Tibial nerve (tissue), 4 donors: ENCODE measurements at regions not wholly inside any gene's neighbourhood (a gene's known extent, or its start where the extent isn't known, plus 50 kb on each side); places are given as distances from the start of the nearest gene placed in this dataset.
A peak's percentile ranks its signal among the peaks of the same experiment; 100 is the strongest.

Source experiments
- DNase-seq, 2 donors: peaks; one replicate each; pipeline ENCODE4 v3.0.0-alpha.2; 2019; ENCODE audit warnings: low spot score in 2 of 2
- H3K27ac ChIP-seq, 4 donors: fragments of 200-600 bp; sonication (generic) in 3 of 4; one replicate each; pipeline ENCODE4 v1.5.1; 2017 to 2019; ENCODE audit warnings: mild to moderate bottlenecking in 1 of 4
- H3K27me3 ChIP-seq, 2 donors: fragments of 200-600 bp; sonication (generic) in 1 of 2; one replicate each; pipeline versions ENCODE4 v1.5.1 to v1.6.0; 2017 to 2019
- H3K36me3 ChIP-seq, 3 donors: fragments of 200-600 bp; sonication (generic); one replicate each; pipeline ENCODE4 v1.5.1; 2018 to 2019
- H3K4me1 ChIP-seq, 4 donors: fragments of 200-600 bp; sonication (generic) in 3 of 4; one replicate each; pipeline ENCODE4 v1.5.1; 2017 to 2019
- H3K4me3 ChIP-seq, 4 donors: fragments of 200-600 bp; sonication (generic) in 3 of 4; one replicate each; pipeline ENCODE4 v1.5.1; 2017 to 2019; ENCODE audit warnings: mild to moderate bottlenecking in 1 of 4, moderate library complexity in 1 of 4
- H3K9me3 ChIP-seq, 4 donors: fragments of 200-600 bp; sonication (generic) in 3 of 4; one replicate each; pipeline ENCODE4 v1.5.1; 2017 to 2019
- EP300 ChIP-seq, 2 donors: sonication (generic); formaldehyde crosslinking; IDR thresholded peaks; one replicate each; pipeline ENCODE4 v1.6.1; 2017; ENCODE audit warnings: antibody characterized with exemption in 2 of 2, mild to moderate bottlenecking in 1 of 2
- POLR2A ChIP-seq, 2 donors: fragments of 450-650 bp; IDR thresholded peaks; one replicate each; pipeline ENCODE4 v1.6.1; 2017; ENCODE audit warnings: antibody characterized with exemption in 2 of 2, mild to moderate bottlenecking in 2 of 2, moderate library complexity in 2 of 2
- WGBS, 2 donors: methylation state at CpG; one replicate each; pipeline ENCODE4 v1.1.5; 2018; 5-methylcytosine and 5-hydroxymethylcytosine counted together
- TF ChIP-seq, protein P1 (sequence below), 5 experiments: fragments of 200-600 bp in 3 of 5; fragments of 450-650 bp in 2 of 5; sonication (generic) in 3 of 5; IDR thresholded peaks; one replicate each; pipeline ENCODE4 v1.5.1; 2016 to 2019; ENCODE audit warnings: antibody characterized with exemption in 5 of 5, mild to moderate bottlenecking in 3 of 5, moderate library complexity in 2 of 5

DNA sequence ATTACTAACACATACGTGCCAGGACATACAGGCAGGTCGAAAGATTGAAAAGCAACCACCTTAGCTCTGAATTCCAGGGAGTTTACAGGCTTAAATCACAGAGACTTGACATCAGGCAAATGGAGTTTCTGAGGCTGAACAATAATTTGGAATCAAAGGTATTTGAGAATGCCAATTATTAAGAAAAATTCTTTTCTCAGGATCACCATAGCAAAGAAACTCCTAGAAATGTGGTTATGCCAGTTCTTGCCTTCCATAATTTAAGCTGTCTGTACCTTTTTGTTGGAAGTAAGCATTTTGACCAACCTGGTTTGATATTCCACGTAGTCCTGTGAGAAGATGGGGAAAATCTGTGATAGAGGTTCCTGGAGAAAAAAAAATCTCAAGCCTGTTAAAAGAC is 312.4 kb upstream of the SMARCA2 start:
- H3K4me1 ChIP-seq, result no peaks in the 10 kb centered on the region
- no peak overlapping the region for H3K27ac ChIP-seq
- TF ChIP-seq POLR2A (IDR thresholded peaks at IDR 0.05) (no peak), EP300 (IDR thresholded peaks at IDR 0.05) (no peak)
- TF ChIP-seq, protein P1, sequence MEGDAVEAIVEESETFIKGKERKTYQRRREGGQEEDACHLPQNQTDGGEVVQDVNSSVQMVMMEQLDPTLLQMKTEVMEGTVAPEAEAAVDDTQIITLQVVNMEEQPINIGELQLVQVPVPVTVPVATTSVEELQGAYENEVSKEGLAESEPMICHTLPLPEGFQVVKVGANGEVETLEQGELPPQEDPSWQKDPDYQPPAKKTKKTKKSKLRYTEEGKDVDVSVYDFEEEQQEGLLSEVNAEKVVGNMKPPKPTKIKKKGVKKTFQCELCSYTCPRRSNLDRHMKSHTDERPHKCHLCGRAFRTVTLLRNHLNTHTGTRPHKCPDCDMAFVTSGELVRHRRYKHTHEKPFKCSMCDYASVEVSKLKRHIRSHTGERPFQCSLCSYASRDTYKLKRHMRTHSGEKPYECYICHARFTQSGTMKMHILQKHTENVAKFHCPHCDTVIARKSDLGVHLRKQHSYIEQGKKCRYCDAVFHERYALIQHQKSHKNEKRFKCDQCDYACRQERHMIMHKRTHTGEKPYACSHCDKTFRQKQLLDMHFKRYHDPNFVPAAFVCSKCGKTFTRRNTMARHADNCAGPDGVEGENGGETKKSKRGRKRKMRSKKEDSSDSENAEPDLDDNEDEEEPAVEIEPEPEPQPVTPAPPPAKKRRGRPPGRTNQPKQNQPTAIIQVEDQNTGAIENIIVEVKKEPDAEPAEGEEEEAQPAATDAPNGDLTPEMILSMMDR (IDR thresholded peaks at IDR 0.05), result no peak
- no peak overlapping the region for H3K4me3 ChIP-seq
- H3K27me3 ChIP-seq, result no peaks in the 10 kb centered on the region
- peaks cover 0 to 3% (median 0%) of the 10 kb centered on the region in 4 donors for H3K9me3 ChIP-seq
- 73 to 74% methylated on average over 3 of the region's 3 CpGs for WGBS, 2 donors
- no peak for DNase-seq
- no peaks in the 10 kb centered on the region for H3K36me3 ChIP-seq

DNA sequence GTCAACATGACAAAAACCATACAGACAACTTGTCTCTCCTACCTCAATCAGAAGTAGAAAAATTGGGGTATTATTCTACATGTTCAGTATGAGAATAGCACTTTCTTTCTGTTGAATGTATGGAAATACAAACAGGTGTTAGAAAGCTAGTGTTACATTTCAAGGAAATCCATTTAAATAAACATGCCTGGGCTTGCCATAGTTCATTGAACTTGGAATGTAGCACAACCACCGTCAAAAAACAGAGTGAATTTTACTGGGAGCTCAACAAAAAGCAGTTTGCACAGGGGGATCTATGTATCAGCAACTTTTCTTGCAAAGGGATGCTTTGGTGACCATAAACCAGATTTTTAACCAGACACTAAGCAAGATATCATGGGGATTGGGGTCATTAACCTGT is 307.9 kb upstream of the SMARCA2 start:
- Histone ChIP-seq H3K9me3 (peaks cover 0 to 3% (median 0%) of the 10 kb centered on the region in 4 donors), H3K27ac (no peak overlapping the region), H3K36me3 (no peaks in the 10 kb centered on the region), H3K4me1 (no peaks in the 10 kb centered on the region), H3K27me3 (no peaks in the 10 kb centered on the region), H3K4me3 (no peak overlapping the region)
- no peak for TF ChIP-seq POLR2A (IDR thresholded peaks at IDR 0.05)
- TF ChIP-seq EP300 (IDR thresholded peaks at IDR 0.05), result no peak
- TF ChIP-seq, protein P1 (IDR thresholded peaks at IDR 0.05), result no peak
- WGBS, 2 donors, result 63 to 67% methylated on average over 1 of the region's 1 CpG
- DNase-seq, result no peak

- peaks cover 0 to 3% (median 0%) of the 10 kb centered on the region in 4 donors for H3K9me3 ChIP-seq
- DNase-seq, result no peak
- TF ChIP-seq EP300 (IDR thresholded peaks at IDR 0.05), result no peak
- TF ChIP-seq POLR2A (IDR thresholded peaks at IDR 0.05), result no peak
- TF ChIP-seq, protein P1 (IDR thresholded peaks at IDR 0.05), result no peak
- H3K27ac ChIP-seq, result no peak overlapping the region
- no peak overlapping the region for H3K4me3 ChIP-seq
- WGBS, 2 donors, result 89 to 100% methylated on average over 1 of the region's 1 CpG
- no peaks in the 10 kb centered on the region for H3K27me3 ChIP-seq
- no peaks in the 10 kb centered on the region for H3K36me3 ChIP-seq
- H3K4me1 ChIP-seq, result no peaks in the 10 kb centered on the region
Observed at GRCh38 chr9:1708219-1708618, 306.9 kb upstream of the SMARCA2 start.

GRCh38 chr9:1709347-1709746 is 305.8 kb upstream of the SMARCA2 start:
- WGBS, 2 donors, result 79 to 96% methylated on average over 1 of the region's 1 CpG
- DNase-seq, result no peak

GRCh38 chr9:1712861-1713450 is 302.2 kb upstream of the SMARCA2 start:
- DNase-seq, result no peak
- no peak overlapping the region for H3K4me3 ChIP-seq
- no peaks in the 10 kb centered on the region for H3K9me3 ChIP-seq
- no peak overlapping the region for H3K27ac ChIP-seq
- H3K27me3 ChIP-seq, result no peaks in the 10 kb centered on the region
- H3K36me3 ChIP-seq, result no peaks in the 10 kb centered on the region
- 63% methylated on average over 6 of the region's 6 CpGs for WGBS, 2 donors
- H3K4me1 ChIP-seq, result no peaks in the 10 kb centered on the region
- TF ChIP-seq, protein P1 (IDR thresholded peaks at IDR 0.05), result no peak
- TF ChIP-seq POLR2A (IDR thresholded peaks at IDR 0.05) (no peak), EP300 (IDR thresholded peaks at IDR 0.05) (no peak)

More at GRCh38 chr9:1709347-1709746, 305.8 kb upstream of the SMARCA2 start:
- Histone ChIP-seq H3K27ac (no peak overlapping the region), H3K4me1 (no peaks in the 10 kb centered on the region), H3K36me3 (no peaks in the 10 kb centered on the region), H3K27me3 (no peaks in the 10 kb centered on the region), H3K4me3 (no peak overlapping the region), H3K9me3 (no peaks in the 10 kb centered on the region)
- TF ChIP-seq EP300 (IDR thresholded peaks at IDR 0.05) (no peak), POLR2A (IDR thresholded peaks at IDR 0.05) (no peak)
- TF ChIP-seq, protein P1 (IDR thresholded peaks at IDR 0.05), result peak in 2 of 5 experiments; percentile 5 to 13
